Natural killer cell (primary cell): ENCODE measurements at regions not wholly inside any gene's neighbourhood (a gene's known extent, or its start where the extent isn't known, plus 50 kb on each side); places are given as distances from the start of the nearest gene placed in this dataset.

Source experiments
- ATAC-seq, 3 donors: fragments of 150-1000 bp in 2 of 3; fragments of 200-7000 bp in 1 of 3; cut with Tn5 transposase; 1 replicate in 1 of 3; 2 replicates in 2 of 3; pipeline ENCODE4 v1.10.0; 2021; ENCODE audit warnings: mild to moderate bottlenecking in 2 of 3, moderate library complexity in 2 of 3
- DNase-seq, 2 donors: peaks; one replicate each; pipeline versions ENCODE4 v3.0.0 to v3.0.0-alpha.2; 2013 to 2021; ENCODE audit warnings: mixed read lengths in 1 of 2
- H3K27ac ChIP-seq: one replicate; pipeline ENCODE4 v1.5.1; 2013; ENCODE audit warnings: mild to moderate bottlenecking, low read length
- H3K27me3 ChIP-seq: one replicate; pipeline ENCODE4 v1.6.1; 2013; ENCODE audit warnings: low read length; ENCODE audit not compliant: control insufficient read depth, insufficient read depth
- H3K36me3 ChIP-seq: one replicate; pipeline ENCODE4 v1.6.1; 2013; ENCODE audit warnings: low read length; ENCODE audit not compliant: control insufficient read depth, insufficient read depth
- H3K4me1 ChIP-seq: one replicate; pipeline ENCODE4 v1.6.1; 2013; ENCODE audit warnings: low read length; ENCODE audit not compliant: control insufficient read depth, insufficient read depth
- H3K4me3 ChIP-seq: one replicate; pipeline ENCODE4 v1.5.1; 2013; ENCODE audit warnings: low read length
- H3K9me3 ChIP-seq: one replicate; pipeline ENCODE4 v1.6.1; 2013; ENCODE audit warnings: low read length; ENCODE audit not compliant: control insufficient read depth, insufficient read depth
- H3K27ac Mint-ChIP-seq, 2 donors: one replicate each; pipeline ENCODE4 v1.8.0; 2022; ENCODE audit warnings: mild to moderate bottlenecking in 2 of 2, mixed read lengths in 2 of 2, moderate library complexity in 1 of 2
- H3K27me3 Mint-ChIP-seq, 2 donors: one replicate each; pipeline ENCODE4 v1.8.0; 2022; ENCODE audit warnings: low read depth in 2 of 2, mixed read lengths in 2 of 2
- H3K36me3 Mint-ChIP-seq: one replicate; pipeline ENCODE4 v1.8.0; 2022; ENCODE audit warnings: mixed read lengths
- H3K4me1 Mint-ChIP-seq, 2 donors: one replicate each; pipeline ENCODE4 v1.8.0; 2022; ENCODE audit warnings: mixed read lengths in 2 of 2
- H3K4me3 Mint-ChIP-seq: one replicate; pipeline ENCODE4 v1.8.0; 2022; ENCODE audit warnings: mild to moderate bottlenecking, moderate library complexity, mixed read lengths
- H3K9me3 Mint-ChIP-seq, 2 donors: one replicate each; pipeline ENCODE4 v1.8.0; 2022; ENCODE audit warnings: mixed read lengths in 2 of 2
- WGBS: methylation state at CpG from one replicate; pipeline ENCODE4 v1.1.7; 2013; ENCODE audit warnings: missing lambda C conversion rate; ENCODE audit not compliant: insufficient coverage; 5-methylcytosine and 5-hydroxymethylcytosine counted together
- intact Hi-C: fragments of 100-400 bp; cut with micrococcal nuclease; formaldehyde crosslinking; loops from one replicate; pipeline ENCODE4 v1.14.2; 2022
- TF ChIP-seq, protein P1 (sequence below): fragments of 200-600 bp; IDR thresholded peaks from one replicate; pipeline ENCODE4 v1.8.0; 2022; ENCODE audit warnings: antibody characterized with exemption

DNA sequence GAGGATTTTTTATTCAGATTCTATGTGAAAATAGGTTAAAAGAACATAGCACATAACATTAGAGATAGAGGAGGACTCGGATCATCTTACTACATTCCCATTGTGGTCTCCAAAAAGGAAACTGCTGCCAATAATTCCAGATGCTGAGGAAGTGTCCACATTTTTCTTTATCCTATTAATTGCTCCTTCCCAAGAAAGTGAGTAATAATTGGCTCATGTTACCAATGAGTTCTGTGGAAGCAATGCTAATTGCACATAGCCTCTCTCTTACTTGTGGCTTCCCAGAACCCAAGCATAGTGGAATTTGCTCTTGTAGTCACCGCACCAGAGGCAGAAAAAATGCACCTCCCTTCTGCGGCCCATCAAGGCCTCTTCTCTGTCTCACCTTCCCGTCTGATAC, 208.4 kb downstream of the PLOD2 start:
- H3K4me3 Mint-ChIP-seq: no peak overlapping the region
- no peak for ATAC-seq
- DNase-seq: no peak
- H3K4me1 ChIP-seq: no peaks in the 10 kb centered on the region
- no peak overlapping the region for H3K4me3 ChIP-seq
- no peaks in the 10 kb centered on the region for H3K36me3 Mint-ChIP-seq
- no peaks in the 10 kb centered on the region for H3K9me3 ChIP-seq
- WGBS: 96% methylated on average over 3 of the region's 4 CpGs
- peaks cover 4 to 11% of the 10 kb centered on the region in 2 donors for H3K9me3 Mint-ChIP-seq
- TF ChIP-seq, protein P1, sequence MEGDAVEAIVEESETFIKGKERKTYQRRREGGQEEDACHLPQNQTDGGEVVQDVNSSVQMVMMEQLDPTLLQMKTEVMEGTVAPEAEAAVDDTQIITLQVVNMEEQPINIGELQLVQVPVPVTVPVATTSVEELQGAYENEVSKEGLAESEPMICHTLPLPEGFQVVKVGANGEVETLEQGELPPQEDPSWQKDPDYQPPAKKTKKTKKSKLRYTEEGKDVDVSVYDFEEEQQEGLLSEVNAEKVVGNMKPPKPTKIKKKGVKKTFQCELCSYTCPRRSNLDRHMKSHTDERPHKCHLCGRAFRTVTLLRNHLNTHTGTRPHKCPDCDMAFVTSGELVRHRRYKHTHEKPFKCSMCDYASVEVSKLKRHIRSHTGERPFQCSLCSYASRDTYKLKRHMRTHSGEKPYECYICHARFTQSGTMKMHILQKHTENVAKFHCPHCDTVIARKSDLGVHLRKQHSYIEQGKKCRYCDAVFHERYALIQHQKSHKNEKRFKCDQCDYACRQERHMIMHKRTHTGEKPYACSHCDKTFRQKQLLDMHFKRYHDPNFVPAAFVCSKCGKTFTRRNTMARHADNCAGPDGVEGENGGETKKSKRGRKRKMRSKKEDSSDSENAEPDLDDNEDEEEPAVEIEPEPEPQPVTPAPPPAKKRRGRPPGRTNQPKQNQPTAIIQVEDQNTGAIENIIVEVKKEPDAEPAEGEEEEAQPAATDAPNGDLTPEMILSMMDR: no peak
- no peaks in the 10 kb centered on the region for H3K27me3 Mint-ChIP-seq
- no peaks in the 10 kb centered on the region for H3K27me3 ChIP-seq
- H3K36me3 ChIP-seq: no peaks in the 10 kb centered on the region
- no peak overlapping the region for H3K27ac Mint-ChIP-seq
- intact Hi-C loops: no loop called here
- no peak overlapping the region for H3K27ac ChIP-seq
- no peaks in the 10 kb centered on the region for H3K4me1 Mint-ChIP-seq

DNA sequence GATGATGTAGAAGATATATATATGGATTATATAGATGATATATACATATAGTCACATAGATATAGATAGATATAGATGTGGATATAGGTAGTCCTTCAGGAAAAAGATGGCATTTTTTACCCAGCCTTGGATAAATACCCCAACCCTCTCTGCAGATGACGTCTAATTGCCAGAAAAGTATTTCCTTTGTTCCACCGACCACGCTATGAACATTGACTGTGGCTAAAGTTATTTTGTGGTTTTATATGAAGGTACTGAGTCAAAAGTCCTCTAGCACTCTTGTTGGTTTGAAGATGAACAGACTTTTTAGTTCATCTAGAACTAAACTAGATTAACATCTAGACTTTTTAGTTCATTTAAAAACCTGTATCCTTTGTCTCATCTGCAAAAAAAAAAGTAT, 207.7 kb downstream of the PLOD2 start:
- Histone ChIP-seq H3K4me3 (no peak overlapping the region), H3K36me3 (no peaks in the 10 kb centered on the region), H3K27ac (no peak overlapping the region), H3K27me3 (no peaks in the 10 kb centered on the region), H3K9me3 (no peaks in the 10 kb centered on the region), H3K4me1 (no peaks in the 10 kb centered on the region)
- Mint-ChIP-seq H3K36me3 (no peaks in the 10 kb centered on the region), H3K27ac (no peak overlapping the region), H3K4me3 (no peak overlapping the region), H3K27me3 (no peaks in the 10 kb centered on the region), H3K9me3 (peaks cover 5 to 10% of the 10 kb centered on the region in 2 donors), H3K4me1 (no peaks in the 10 kb centered on the region)
- ATAC-seq (no peak), DNase-seq (no peak)
- 100% methylated on average over 1 of the region's 3 CpGs for WGBS
- intact Hi-C loops: no loop called here
- TF ChIP-seq, protein P1: no peak

DNA sequence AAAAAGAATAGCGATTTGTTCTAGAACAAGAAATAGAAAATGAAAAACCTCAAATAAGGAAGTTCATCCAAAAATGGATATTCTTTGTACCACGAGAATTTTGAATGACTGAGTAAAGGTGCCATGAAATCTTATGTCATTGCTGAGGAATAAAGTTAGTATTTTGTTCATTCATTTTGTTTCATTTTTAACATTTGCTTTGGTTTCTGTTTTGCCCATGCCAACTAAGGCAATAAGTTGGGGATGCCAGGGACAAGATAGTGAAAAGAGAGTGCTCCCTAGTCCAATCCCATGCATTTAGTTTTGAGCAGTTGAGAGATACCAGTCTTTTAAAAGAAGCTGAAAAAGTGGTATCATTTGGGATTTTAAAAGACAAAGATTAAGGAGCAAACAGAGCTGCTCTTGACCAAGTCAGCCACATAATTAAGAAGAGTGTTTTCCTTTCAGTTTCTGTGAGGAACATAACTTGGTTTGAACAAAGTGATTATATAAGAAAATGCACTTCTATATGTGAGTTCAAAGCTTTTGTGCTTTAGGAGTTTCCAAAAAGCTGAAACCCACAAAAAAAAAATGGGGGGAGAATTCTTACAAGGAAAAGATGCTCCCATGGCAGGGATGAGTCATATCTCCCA, 201.4 kb downstream of the PLOD2 start:
- H3K4me3 Mint-ChIP-seq: no peak overlapping the region
- 86% methylated on average over 2 of the region's 2 CpGs for WGBS
- H3K27me3 Mint-ChIP-seq: no peaks in the 10 kb centered on the region
- no peaks in the 10 kb centered on the region for H3K4me1 Mint-ChIP-seq
- Histone ChIP-seq H3K36me3 (no peaks in the 10 kb centered on the region), H3K4me3 (no peak overlapping the region), H3K27me3 (no peaks in the 10 kb centered on the region), H3K4me1 (no peaks in the 10 kb centered on the region), H3K27ac (no peak overlapping the region), H3K9me3 (no peaks in the 10 kb centered on the region)
- H3K9me3 Mint-ChIP-seq: peaks cover 8 to 16% of the 10 kb centered on the region in 2 donors
- DNase-seq (no peak), ATAC-seq (no peak)
- TF ChIP-seq, protein P1: no peak
- intact Hi-C loops: no loop called here
- no peak overlapping the region for H3K27ac Mint-ChIP-seq
- H3K36me3 Mint-ChIP-seq: no peaks in the 10 kb centered on the region

DNA sequence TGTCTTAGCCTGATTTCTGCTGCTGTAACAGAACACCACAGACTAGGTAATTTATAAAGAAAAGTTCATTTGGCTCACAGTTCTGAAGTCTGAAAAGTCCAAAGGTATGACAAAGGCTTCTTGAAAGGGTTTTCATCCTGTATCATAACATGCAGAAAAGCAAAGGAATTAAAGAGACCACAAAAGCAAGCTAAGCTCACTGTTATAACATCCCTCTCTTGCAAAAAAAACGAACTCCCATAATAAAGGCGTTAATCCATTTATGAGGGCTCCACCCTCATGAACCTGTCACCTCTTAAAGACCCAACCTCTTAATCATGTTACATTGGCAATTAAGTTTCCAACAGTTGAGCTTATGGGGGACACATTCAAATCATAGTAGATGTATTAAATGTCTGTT, 197.9 kb downstream of the PLOD2 start:
- intact Hi-C loops: no loop called here
- H3K4me1 Mint-ChIP-seq: no peaks in the 10 kb centered on the region
- H3K27ac ChIP-seq: no peak overlapping the region
- no peak overlapping the region for H3K4me3 Mint-ChIP-seq
- H3K9me3 Mint-ChIP-seq: peaks cover 12 to 16% of the 10 kb centered on the region in 2 donors
- H3K4me1 ChIP-seq: no peaks in the 10 kb centered on the region
- H3K36me3 ChIP-seq: no peaks in the 10 kb centered on the region
- WGBS: 64% methylated on average over 2 of the region's 2 CpGs
- DNase-seq: no peak
- H3K27ac Mint-ChIP-seq: no peak overlapping the region
- no peaks in the 10 kb centered on the region for H3K27me3 Mint-ChIP-seq
- TF ChIP-seq, protein P1: no peak
- H3K4me3 ChIP-seq: no peak overlapping the region
- no peaks in the 10 kb centered on the region for H3K36me3 Mint-ChIP-seq
- no peaks in the 10 kb centered on the region for H3K27me3 ChIP-seq
- H3K9me3 ChIP-seq: no peaks in the 10 kb centered on the region
- no peak for ATAC-seq
